SK-N-SH treated with all-trans-retinoic acid at 6 μM for 48 hours (cell line): ENCODE measurements at regions not wholly inside any gene's neighbourhood (a gene's known extent, or its start where the extent isn't known, plus 50 kb on each side); places are given as distances from the start of the nearest gene placed in this dataset.
A peak's percentile ranks its signal among the peaks of the same experiment; 100 is the strongest.

Experiments used
- ATAC-seq: fragments of 200-7000 bp; cut with Tn5 transposase; 3 replicates; pipeline ENCODE4 v1.9.1; 2020; ENCODE audit warnings: mild to moderate bottlenecking, moderate library complexity
- ARNTL ChIP-seq: fragments of 450-650 bp; formaldehyde crosslinking; IDR thresholded peaks from 2 replicates; pipeline ENCODE4 v1.5.0; 2020; ENCODE audit warnings: low read depth, mild to moderate bottlenecking, moderate library complexity, borderline replicate concordance
- BACH2 ChIP-seq: fragments of 250-450 bp; sonication (Bioruptor Pico); IDR thresholded peaks from 2 replicates; pipeline ENCODE4 v1.9.0; 2021; ENCODE audit warnings: mild to moderate bottlenecking, borderline replicate concordance
- CREB5 ChIP-seq: fragments of 250-450 bp; sonication (Bioruptor Pico); IDR thresholded peaks from 2 replicates; pipeline ENCODE4 v1.5.1; 2020; ENCODE audit warnings: low read depth, mild to moderate bottlenecking, moderate library complexity
- CSDC2 ChIP-seq: fragments of 250-450 bp; sonication (Bioruptor Pico); IDR thresholded peaks from 2 replicates; pipeline ENCODE4 v1.5.0; 2020; ENCODE audit warnings: mild to moderate bottlenecking, moderate library complexity
- CSRNP3 ChIP-seq: fragments of 250-450 bp; sonication (Bioruptor Pico); IDR thresholded peaks from 2 replicates; pipeline ENCODE4 v1.5.1; 2021; ENCODE audit warnings: mild to moderate bottlenecking, moderate library complexity
- ESRRG ChIP-seq: fragments of 250-450 bp; sonication (Bioruptor Pico); IDR thresholded peaks from 2 replicates; pipeline ENCODE4 v1.6.1; 2021; ENCODE audit warnings: mild to moderate bottlenecking
- GLIS3 ChIP-seq: fragments of 250-450 bp; sonication (Bioruptor Pico); IDR thresholded peaks from 2 replicates; pipeline ENCODE4 v1.5.0; 2020; ENCODE audit warnings: mild to moderate bottlenecking, moderate library complexity
- ISL1 ChIP-seq: fragments of 250-450 bp; sonication (Bioruptor Pico); IDR thresholded peaks from 2 replicates; pipeline ENCODE4 v2.1.2; 2022; ENCODE audit warnings: mild to moderate bottlenecking, moderate library complexity
- OSR1 ChIP-seq: fragments of 250-450 bp; sonication (Bioruptor Pico); IDR thresholded peaks from 2 replicates; pipeline ENCODE4 v1.8.0; 2022; ENCODE audit warnings: moderate library complexity, mild to moderate bottlenecking, inconsistent platforms
- PATZ1 ChIP-seq: fragments of 250-450 bp; sonication (Bioruptor Pico); IDR thresholded peaks from 2 replicates; pipeline ENCODE4 v1.8.0; 2020; ENCODE audit warnings: mild to moderate bottlenecking, moderate library complexity, borderline replicate concordance
- RARB ChIP-seq: fragments of 250-450 bp; sonication (Bioruptor Pico); IDR thresholded peaks from 2 replicates; pipeline ENCODE4 v1.8.0; 2021; ENCODE audit warnings: mild to moderate bottlenecking, moderate library complexity
- SNAI2 ChIP-seq: fragments of 250-450 bp; sonication (Bioruptor Pico); IDR thresholded peaks from 2 replicates; pipeline ENCODE4 v1.5.0; 2020; ENCODE audit warnings: mild to moderate bottlenecking, moderate library complexity
- TCF4 ChIP-seq: fragments of 250-450 bp; sonication (Bioruptor Pico); IDR thresholded peaks from 2 replicates; pipeline ENCODE4 v1.8.0; 2021; ENCODE audit warnings: mild to moderate bottlenecking, moderate library complexity, borderline replicate concordance
- TOX ChIP-seq: fragments of 250-450 bp; sonication (Bioruptor Pico); IDR thresholded peaks from 2 replicates; pipeline ENCODE4 v1.8.0; 2021; ENCODE audit warnings: mild to moderate bottlenecking, moderate library complexity, borderline replicate concordance
- ZC3H10 ChIP-seq: fragments of 250-450 bp; sonication (Bioruptor Pico); IDR thresholded peaks from 2 replicates; pipeline ENCODE4 v1.5.1; 2021; ENCODE audit warnings: mild to moderate bottlenecking, moderate library complexity
- ZFP3 ChIP-seq: fragments of 250-450 bp; sonication (Bioruptor Pico); IDR thresholded peaks from 2 replicates; pipeline ENCODE4 v1.5.0; 2020; ENCODE audit warnings: mild to moderate bottlenecking, moderate library complexity
- ZFP30 ChIP-seq: fragments of 450-650 bp; formaldehyde crosslinking; IDR thresholded peaks from 2 replicates; pipeline ENCODE4 v1.5.0; 2022; ENCODE audit warnings: mild to moderate bottlenecking, moderate library complexity
- ZNF565 ChIP-seq: fragments of 450-650 bp; formaldehyde crosslinking; conservative IDR thresholded peaks from 2 replicates; pipeline ENCODE4 v1.5.0; 2020; ENCODE audit warnings: low read depth, mild to moderate bottlenecking, moderate library complexity
- ZNF70 ChIP-seq: fragments of 450-650 bp; formaldehyde crosslinking; IDR thresholded peaks from 2 replicates; pipeline ENCODE4 v1.5.0; 2020; ENCODE audit warnings: mild to moderate bottlenecking, moderate library complexity
- ZNF8 ChIP-seq: fragments of 450-650 bp; formaldehyde crosslinking; IDR thresholded peaks from 2 replicates; pipeline ENCODE4 v1.5.0; 2020; ENCODE audit warnings: mild to moderate bottlenecking, moderate library complexity
- TF ChIP-seq, protein P1 (sequence below): fragments of 250-450 bp; sonication (Bioruptor Pico); IDR thresholded peaks from 2 replicates; pipeline ENCODE4 v1.5.0; 2020; ENCODE audit warnings: mild to moderate bottlenecking, moderate library complexity
- TF ChIP-seq, protein P2 (sequence below): fragments of 250-450 bp; sonication (Bioruptor Pico); IDR thresholded peaks from 2 replicates; pipeline ENCODE4 v1.8.0; 2021; ENCODE audit warnings: low read depth, mild to moderate bottlenecking, moderate library complexity, borderline replicate concordance

DNA sequence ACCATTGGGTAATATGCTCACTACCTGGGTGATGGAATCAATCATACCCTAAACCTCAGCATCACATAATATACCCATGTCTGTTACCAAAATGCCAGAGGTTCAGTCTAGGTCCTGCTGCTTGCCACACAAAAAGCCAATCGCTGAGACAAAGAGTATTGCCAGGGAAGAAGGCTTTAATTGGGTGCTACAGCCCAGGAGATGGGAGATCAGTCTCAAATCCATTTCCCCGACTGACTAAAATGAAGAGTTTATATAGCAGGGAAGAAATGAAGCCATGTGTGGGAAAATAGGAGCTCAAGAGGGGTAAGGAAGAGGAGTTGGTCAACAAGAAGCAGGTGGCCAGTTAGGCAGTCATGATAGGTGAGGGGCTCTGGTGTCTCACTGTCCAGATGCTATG, 149.6 kb downstream of the QRSL1 start:
- no peak for TF ChIP-seq TCF4
- TF ChIP-seq ZFP3, result no peak
- TF ChIP-seq GLIS3 (CRISPR knock-in tag), result no peak
- TF ChIP-seq OSR1 (CRISPR knock-in tag), result no peak
- TF ChIP-seq ZFP30 (CRISPR knock-in tag), result no peak
- no peak for TF ChIP-seq ARNTL (CRISPR knock-in tag)
- TF ChIP-seq PATZ1 (CRISPR knock-in tag), result no peak
- TF ChIP-seq CSDC2 (CRISPR knock-in tag), result no peak
- TF ChIP-seq ZNF565, result no peak
- TF ChIP-seq ZC3H10 (CRISPR knock-in tag), result no peak
- TF ChIP-seq CSRNP3, result no peak
- no peak for TF ChIP-seq CREB5 (CRISPR knock-in tag)
- TF ChIP-seq SNAI2, result no peak
- no peak for TF ChIP-seq TOX (CRISPR knock-in tag)
- TF ChIP-seq, all 23 proteins: peak for 0
- ATAC-seq, result no peak

- TF ChIP-seq TCF4 (peak; percentile 83), ZFP30 (CRISPR knock-in tag) (no peak)
- ATAC-seq, result peak; percentile 54; the same call in 1 of the 3 replicates
These were observed 144.7 kb downstream of the QRSL1 start for GRCh38 chr6:106773996-106774629.

GRCh38 chr6:106773522-106773921, 144.1 kb downstream of the QRSL1 start:
- ATAC-seq, result no peak; the same call in 2 of the 3 replicates
- TF ChIP-seq TCF4 (no peak), ARNTL (CRISPR knock-in tag) (no peak), RARB (CRISPR knock-in tag) (no peak), ZC3H10 (CRISPR knock-in tag) (no peak), ZFP3 (no peak), OSR1 (CRISPR knock-in tag) (no peak), ZNF70 (CRISPR knock-in tag) (no peak), TOX (CRISPR knock-in tag) (no peak), CSRNP3 (no peak), ZNF565 (no peak), ESRRG (CRISPR knock-in tag) (no peak), CSDC2 (CRISPR knock-in tag) (no peak), BACH2 (CRISPR knock-in tag) (no peak), PATZ1 (CRISPR knock-in tag) (no peak), ZFP30 (CRISPR knock-in tag) (no peak), ZNF8 (CRISPR knock-in tag) (no peak), ISL1 (CRISPR knock-in tag) (no peak), SNAI2 (no peak)
- TF ChIP-seq, protein P1, sequence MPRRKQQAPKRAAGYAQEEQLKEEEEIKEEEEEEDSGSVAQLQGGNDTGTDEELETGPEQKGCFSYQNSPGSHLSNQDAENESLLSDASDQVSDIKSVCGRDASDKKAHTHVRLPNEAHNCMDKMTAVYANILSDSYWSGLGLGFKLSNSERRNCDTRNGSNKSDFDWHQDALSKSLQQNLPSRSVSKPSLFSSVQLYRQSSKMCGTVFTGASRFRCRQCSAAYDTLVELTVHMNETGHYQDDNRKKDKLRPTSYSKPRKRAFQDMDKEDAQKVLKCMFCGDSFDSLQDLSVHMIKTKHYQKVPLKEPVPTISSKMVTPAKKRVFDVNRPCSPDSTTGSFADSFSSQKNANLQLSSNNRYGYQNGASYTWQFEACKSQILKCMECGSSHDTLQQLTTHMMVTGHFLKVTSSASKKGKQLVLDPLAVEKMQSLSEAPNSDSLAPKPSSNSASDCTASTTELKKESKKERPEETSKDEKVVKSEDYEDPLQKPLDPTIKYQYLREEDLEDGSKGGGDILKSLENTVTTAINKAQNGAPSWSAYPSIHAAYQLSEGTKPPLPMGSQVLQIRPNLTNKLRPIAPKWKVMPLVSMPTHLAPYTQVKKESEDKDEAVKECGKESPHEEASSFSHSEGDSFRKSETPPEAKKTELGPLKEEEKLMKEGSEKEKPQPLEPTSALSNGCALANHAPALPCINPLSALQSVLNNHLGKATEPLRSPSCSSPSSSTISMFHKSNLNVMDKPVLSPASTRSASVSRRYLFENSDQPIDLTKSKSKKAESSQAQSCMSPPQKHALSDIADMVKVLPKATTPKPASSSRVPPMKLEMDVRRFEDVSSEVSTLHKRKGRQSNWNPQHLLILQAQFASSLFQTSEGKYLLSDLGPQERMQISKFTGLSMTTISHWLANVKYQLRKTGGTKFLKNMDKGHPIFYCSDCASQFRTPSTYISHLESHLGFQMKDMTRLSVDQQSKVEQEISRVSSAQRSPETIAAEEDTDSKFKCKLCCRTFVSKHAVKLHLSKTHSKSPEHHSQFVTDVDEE (CRISPR knock-in tag), result no peak
- TF ChIP-seq, protein P2, sequence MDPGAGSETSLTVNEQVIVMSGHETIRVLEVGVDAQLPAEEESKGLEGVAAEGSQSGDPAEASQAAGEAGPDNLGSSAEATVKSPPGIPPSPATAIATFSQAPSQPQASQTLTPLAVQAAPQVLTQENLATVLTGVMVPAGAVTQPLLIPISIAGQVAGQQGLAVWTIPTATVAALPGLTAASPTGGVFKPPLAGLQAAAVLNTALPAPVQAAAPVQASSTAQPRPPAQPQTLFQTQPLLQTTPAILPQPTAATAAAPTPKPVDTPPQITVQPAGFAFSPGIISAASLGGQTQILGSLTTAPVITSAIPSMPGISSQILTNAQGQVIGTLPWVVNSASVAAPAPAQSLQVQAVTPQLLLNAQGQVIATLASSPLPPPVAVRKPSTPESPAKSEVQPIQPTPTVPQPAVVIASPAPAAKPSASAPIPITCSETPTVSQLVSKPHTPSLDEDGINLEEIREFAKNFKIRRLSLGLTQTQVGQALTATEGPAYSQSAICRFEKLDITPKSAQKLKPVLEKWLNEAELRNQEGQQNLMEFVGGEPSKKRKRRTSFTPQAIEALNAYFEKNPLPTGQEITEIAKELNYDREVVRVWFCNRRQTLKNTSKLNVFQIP (CRISPR knock-in tag), result no peak
